Adrenal gland (tissue), 5 donors: ENCODE measurements at regions not wholly inside any gene's neighbourhood (a gene's known extent, or its start where the extent isn't known, plus 50 kb on each side); places are given as distances from the start of the nearest gene placed in this dataset.

Source experiments
- CTCF ChIP-seq, 6 experiments: fragments of 450-650 bp in 4 of 6; fragments of 200-600 bp in 2 of 6; sonication (generic) in 1 of 6; IDR thresholded peaks; 1 replicate in 5 of 6; 2 replicates in 1 of 6; pipeline versions ENCODE4 v1.5.1 to v1.8.0; 2016 to 2021; ENCODE audit warnings: antibody characterized with exemption in 6 of 6, mild to moderate bottlenecking in 2 of 6, moderate library complexity in 1 of 6
- POLR2A ChIP-seq, 2 donors: fragments of 450-650 bp; IDR thresholded peaks; one replicate each; pipeline ENCODE4 v1.6.1; 2017; ENCODE audit warnings: antibody characterized with exemption in 2 of 2, mild to moderate bottlenecking in 2 of 2, moderate library complexity in 1 of 2
- donor health status: DM: no; HTN: no; CAD: no.

GRCh38 chr16:55035029-55035428, 104.4 kb downstream of the IRX5 start:
- TF ChIP-seq CTCF (IDR thresholded peaks at IDR 0.05) (peak in 2 of 6 experiments; percentile 27 to 31), POLR2A (IDR thresholded peaks at IDR 0.05) (no peak)
